ENCODE measurements at regions not wholly inside any gene's neighbourhood (a gene's known extent, or its start where the extent isn't known, plus 50 kb on each side); places are given as distances from the start of the nearest gene placed in this dataset.

DNA sequence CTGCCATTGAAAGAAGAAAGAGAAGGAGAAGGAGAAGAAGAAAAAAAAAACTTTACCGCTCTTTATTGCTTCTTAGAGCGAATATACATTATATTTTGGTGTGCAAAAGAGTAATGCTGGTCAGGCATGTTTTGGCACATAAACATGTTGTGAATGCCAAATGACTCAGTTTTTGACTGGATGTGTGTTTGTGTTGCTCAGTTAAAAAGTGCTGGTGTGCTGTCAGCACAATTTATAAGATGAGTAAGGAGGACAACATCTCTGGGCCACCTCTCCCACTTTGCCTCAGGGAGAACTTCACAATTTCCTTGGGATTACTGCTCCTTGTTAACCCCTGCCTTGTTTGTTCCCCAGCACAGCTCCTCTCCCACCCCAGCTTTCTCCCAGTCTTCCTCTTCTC, 584.8 kb downstream of the ETNK1 start:
- no peak overlapping the region for H3K4me3 ChIP-seq (ENCODE audit: low read depth, low read length)
- in situ Hi-C loops (cut with HindIII; ENCODE audit: low sequenced_read_pairs) = no loop called here
- TF ChIP-seq, protein P1, sequence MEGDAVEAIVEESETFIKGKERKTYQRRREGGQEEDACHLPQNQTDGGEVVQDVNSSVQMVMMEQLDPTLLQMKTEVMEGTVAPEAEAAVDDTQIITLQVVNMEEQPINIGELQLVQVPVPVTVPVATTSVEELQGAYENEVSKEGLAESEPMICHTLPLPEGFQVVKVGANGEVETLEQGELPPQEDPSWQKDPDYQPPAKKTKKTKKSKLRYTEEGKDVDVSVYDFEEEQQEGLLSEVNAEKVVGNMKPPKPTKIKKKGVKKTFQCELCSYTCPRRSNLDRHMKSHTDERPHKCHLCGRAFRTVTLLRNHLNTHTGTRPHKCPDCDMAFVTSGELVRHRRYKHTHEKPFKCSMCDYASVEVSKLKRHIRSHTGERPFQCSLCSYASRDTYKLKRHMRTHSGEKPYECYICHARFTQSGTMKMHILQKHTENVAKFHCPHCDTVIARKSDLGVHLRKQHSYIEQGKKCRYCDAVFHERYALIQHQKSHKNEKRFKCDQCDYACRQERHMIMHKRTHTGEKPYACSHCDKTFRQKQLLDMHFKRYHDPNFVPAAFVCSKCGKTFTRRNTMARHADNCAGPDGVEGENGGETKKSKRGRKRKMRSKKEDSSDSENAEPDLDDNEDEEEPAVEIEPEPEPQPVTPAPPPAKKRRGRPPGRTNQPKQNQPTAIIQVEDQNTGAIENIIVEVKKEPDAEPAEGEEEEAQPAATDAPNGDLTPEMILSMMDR (IDR thresholded peaks at IDR 0.05; ENCODE audit: low read depth, low read length) = no peak
- no peak for DNase-seq (ENCODE audit: low read depth, low spot score)

DNA sequence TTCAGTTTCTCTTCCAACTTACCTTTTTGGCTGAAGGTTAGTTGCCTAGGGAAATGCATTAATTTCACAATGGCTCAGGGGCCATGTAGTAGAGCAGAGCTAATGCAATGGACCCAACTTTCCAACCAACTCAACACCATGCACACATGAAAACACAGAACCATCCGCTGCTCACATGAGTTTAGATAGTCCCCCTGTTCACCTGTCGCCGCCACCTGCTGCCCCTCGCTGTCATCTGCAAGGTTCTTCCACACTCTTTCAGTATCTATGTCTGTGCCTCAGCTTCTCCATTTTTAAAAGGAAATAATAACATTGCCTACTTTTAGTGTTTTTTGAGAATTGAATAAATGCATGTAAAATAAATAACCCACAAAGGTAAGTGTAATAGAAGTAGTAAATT, 585.6 kb downstream of the ETNK1 start:
- in situ Hi-C loops (cut with HindIII; ENCODE audit: low sequenced_read_pairs) = no loop called here
- H3K4me3 ChIP-seq (ENCODE audit: low read depth, low read length) = no peak overlapping the region
- TF ChIP-seq, protein P1 (IDR thresholded peaks at IDR 0.05; ENCODE audit: low read depth, low read length) = no peak
- no peak for DNase-seq (ENCODE audit: low read depth, low spot score)

DNA sequence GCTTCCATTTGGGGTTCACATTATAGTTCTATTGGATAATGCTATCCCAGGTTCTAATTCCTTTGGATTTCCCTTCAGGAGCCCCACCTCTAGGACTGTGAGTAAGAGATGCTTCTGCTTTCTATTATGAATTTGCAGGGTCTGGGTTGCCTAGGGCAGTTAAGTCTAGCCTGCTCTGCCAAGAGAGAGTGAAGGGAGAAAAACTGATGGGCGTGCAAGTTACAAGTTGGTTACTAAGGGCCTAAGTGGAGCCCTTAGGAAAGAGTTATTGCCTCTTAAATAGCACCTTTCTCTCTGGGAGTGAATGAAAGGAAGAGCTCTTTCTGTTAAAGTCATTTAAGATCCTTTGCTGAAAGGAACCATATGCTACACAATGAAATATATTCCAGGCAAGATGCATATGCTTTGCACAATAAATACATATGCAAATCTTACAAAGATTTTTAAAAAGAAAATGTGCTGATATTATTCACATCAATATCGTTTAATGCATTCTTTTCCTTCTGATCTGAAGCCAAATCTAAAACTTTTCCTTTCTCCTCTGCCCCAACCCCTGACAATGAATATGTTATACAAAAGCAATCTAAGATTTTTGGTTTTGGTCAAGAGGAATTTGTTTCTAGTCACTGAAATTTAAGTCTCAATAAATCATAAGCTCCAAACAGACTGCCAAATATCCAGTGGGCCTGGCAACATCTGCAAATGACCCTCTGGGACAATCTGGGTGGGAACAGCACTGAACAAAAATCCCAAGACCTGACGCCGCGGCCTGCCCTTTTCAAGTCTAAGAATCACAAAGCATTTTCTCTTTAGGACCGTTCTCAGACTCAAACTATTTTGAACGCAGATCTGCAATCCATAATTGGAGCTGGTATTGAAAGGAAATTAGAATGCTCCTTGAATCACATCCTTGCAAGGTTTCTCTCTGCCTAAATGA, 586.7 kb downstream of the ETNK1 start:
- TF ChIP-seq, protein P1 (IDR thresholded peaks at IDR 0.05; ENCODE audit: low read depth, low read length) = no peak
- in situ Hi-C loops (cut with HindIII; ENCODE audit: low sequenced_read_pairs) = no loop called here
- no peak overlapping the region for H3K4me3 ChIP-seq (ENCODE audit: low read depth, low read length)
- DNase-seq (ENCODE audit: low read depth, low spot score) = no peak

DNA sequence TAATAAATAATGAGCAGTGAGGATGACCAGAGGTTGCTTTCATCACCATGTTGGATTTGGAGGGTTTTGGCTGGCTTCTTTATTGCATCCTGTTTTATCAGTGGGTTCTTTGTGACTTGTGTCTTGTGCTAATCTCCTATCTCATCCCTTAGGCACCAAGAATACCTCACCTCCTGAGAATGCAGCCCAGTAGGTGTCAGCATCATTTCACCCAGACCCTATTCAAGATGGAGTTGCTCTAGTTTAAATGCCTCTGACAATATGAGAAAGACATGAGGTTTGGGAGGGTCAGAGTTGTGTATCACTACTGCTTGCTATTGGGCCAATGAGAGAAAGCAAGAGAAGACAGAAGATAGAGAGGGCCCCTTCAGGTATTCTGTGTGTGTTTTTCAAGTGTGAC, 592.2 kb downstream of the ETNK1 start:
- no peak overlapping the region for H3K4me3 ChIP-seq (ENCODE audit: low read depth, low read length)
- TF ChIP-seq, protein P1 (IDR thresholded peaks at IDR 0.05; ENCODE audit: low read depth, low read length) = no peak
- DNase-seq (ENCODE audit: low read depth, low spot score) = no peak
- in situ Hi-C loops (cut with HindIII; ENCODE audit: low sequenced_read_pairs) = no loop called here

DNA sequence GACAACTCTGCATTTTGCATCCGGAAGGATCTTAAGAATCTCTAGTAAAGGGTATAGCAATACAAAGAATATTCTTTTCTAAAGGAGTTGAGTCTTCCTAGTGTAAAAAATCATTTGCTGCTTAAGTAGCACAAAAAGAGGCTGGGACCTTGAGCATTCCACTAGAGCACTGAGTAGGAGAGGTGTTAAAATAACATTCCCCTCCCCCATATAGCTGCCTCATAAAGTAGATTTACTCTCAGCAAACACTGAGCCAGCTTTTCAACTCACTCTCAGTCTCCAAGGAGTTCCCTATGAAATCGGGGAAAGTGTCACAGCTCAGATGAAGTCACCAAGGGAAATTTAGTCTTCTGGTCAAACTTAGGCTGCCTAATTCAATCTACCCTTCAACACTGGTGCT, 592.7 kb downstream of the ETNK1 start:
- TF ChIP-seq, protein P1 (IDR thresholded peaks at IDR 0.05; ENCODE audit: low read depth, low read length) = no peak
- in situ Hi-C loops (cut with HindIII; ENCODE audit: low sequenced_read_pairs) = no loop called here
- H3K4me3 ChIP-seq (ENCODE audit: low read depth, low read length) = no peak overlapping the region
- no peak for DNase-seq (ENCODE audit: low read depth, low spot score)

DNA sequence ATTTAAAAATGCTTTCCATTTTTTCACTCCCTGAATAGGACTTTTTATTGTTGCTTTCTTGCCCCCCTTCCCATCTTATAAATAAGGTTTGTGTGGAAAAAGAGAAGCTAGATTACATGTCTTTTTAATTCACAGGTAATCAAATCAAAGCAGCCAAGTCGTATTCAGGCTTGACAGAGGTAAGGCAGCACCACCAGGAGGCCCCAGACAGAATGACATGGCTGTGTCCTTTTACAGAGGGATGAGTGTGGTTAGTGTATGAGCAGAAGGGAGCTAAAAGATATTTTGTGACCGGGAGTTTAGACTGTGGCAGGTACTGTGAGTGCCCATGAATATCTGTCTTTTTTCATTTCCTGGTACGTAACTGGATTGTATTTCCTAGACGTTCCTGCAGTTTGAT, 596.1 kb downstream of the ETNK1 start:
- DNase-seq (ENCODE audit: low read depth, low spot score) = no peak
- H3K4me3 ChIP-seq (ENCODE audit: low read depth, low read length) = no peak overlapping the region
- in situ Hi-C loops (cut with HindIII; ENCODE audit: low sequenced_read_pairs) = no loop called here
- TF ChIP-seq, protein P1 (IDR thresholded peaks at IDR 0.05; ENCODE audit: low read depth, low read length) = peak; percentile 38
